Fibroblast of the aortic adventitia (primary cell): ENCODE measurements at regions not wholly inside any gene's neighbourhood (a gene's known extent, or its start where the extent isn't known, plus 50 kb on each side); places are given as distances from the start of the nearest gene placed in this dataset.

Experiments used
- DNase-seq: peaks from one replicate; pipeline ENCODE4 v3.0.0-alpha.2; 2010; ENCODE audit warnings: low read depth
- H3K4me3 ChIP-seq: 2 replicates; pipeline ENCODE4 v1.5.1; 2011; ENCODE audit warnings: low read depth, mild to moderate bottlenecking, control low read depth, low read length, moderate library complexity
- CTCF ChIP-seq: IDR thresholded peaks from 2 replicates; pipeline ENCODE4 v1.5.1; 2011; ENCODE audit warnings: mild to moderate bottlenecking, low read length, control low read depth, inconsistent platforms; ENCODE audit not compliant: insufficient read depth

- DNase-seq: no peak
- no peak for TF ChIP-seq CTCF
- no peak overlapping the region for H3K4me3 ChIP-seq
Measured at GRCh38 chr3:189071446-189071845, 100.3 kb upstream of the TPRG1 start.

GRCh38 chr3:189076449-189076848 is 95.3 kb upstream of the TPRG1 start:
- H3K4me3 ChIP-seq: no peak overlapping the region
- no peak for DNase-seq
- TF ChIP-seq CTCF: no peak

GRCh38 chr3:189080745-189081144 is 91.0 kb upstream of the TPRG1 start:
- no peak for TF ChIP-seq CTCF
- no peak for DNase-seq
- H3K4me3 ChIP-seq: no peak overlapping the region

- DNase-seq: no peak
- TF ChIP-seq CTCF: no peak
Measured at GRCh38 chr3:189082666-189083427, 88.9 kb upstream of the TPRG1 start.

GRCh38 chr3:189084620-189085019 is 87.2 kb upstream of the TPRG1 start:
- H3K4me3 ChIP-seq: no peak overlapping the region
- no peak for DNase-seq
- TF ChIP-seq CTCF: no peak

More at GRCh38 chr3:189082666-189083427, 88.9 kb upstream of the TPRG1 start:
- H3K4me3 ChIP-seq: no peak overlapping the region

- no peak for DNase-seq
- no peak for TF ChIP-seq CTCF
- H3K4me3 ChIP-seq: no peak overlapping the region
Measured at GRCh38 chr3:189092547-189092946, 79.2 kb upstream of the TPRG1 start.

- no peak for DNase-seq
Measured at GRCh38 chr3:189094539-189094938, 77.2 kb upstream of the TPRG1 start.

More at GRCh38 chr3:189094539-189094938, 77.2 kb upstream of the TPRG1 start:
- TF ChIP-seq CTCF: no peak
- no peak overlapping the region for H3K4me3 ChIP-seq
